CD4-positive, alpha-beta T cell (primary cell): ENCODE measurements at regions not wholly inside any gene's neighbourhood (a gene's known extent, or its start where the extent isn't known, plus 50 kb on each side); places are given as distances from the start of the nearest gene placed in this dataset.

Experiments
- ATAC-seq: fragments of 200-7000 bp; cut with Tn5 transposase; one replicate; pipeline ENCODE4 v1.10.0; 2022; ENCODE audit warnings: mild to moderate bottlenecking; ENCODE audit not compliant: poor library complexity
- CTCF ChIA-PET: fragments of 350-600 bp; sonication (Branson Sonifier 250); formaldehyde crosslinking; loops from one replicate; lab custom pipeline; 2021; ENCODE audit warnings: antibody characterized with exemption, inconsistent platforms; lab: Charles Lee
- POLR2A ChIA-PET: fragments of 350-600 bp; sonication (Branson Sonifier 250); formaldehyde crosslinking; loops from one replicate; lab custom pipeline; 2021; ENCODE audit warnings: antibody characterized with exemption, inconsistent platforms; lab: Charles Lee
- DNase-seq, 14 experiments: peaks; one replicate each; pipeline ENCODE4 v3.0.0-alpha.2; 2013 to 2020; ENCODE audit warnings: mixed read lengths in 2 of 14
- H3K27ac ChIP-seq, 2 donors: one replicate each; pipeline versions ENCODE4 v1.5.1 to v1.7.0; 2013; ENCODE audit warnings: low read length in 2 of 2, low read depth in 1 of 2, mild to moderate bottlenecking in 1 of 2
- H3K27me3 ChIP-seq, 2 experiments: 1 replicate in 1 of 2; 2 replicates in 1 of 2; pipeline versions ENCODE4 v1.6.1 to v1.7.0; 2013; ENCODE audit warnings: low read length in 2 of 2, control low read depth in 1 of 2, mild to moderate bottlenecking in 1 of 2, moderate library complexity in 1 of 2; ENCODE audit not compliant: insufficient read depth in 2 of 2, control insufficient read depth in 1 of 2
- H3K36me3 ChIP-seq: one replicate; pipeline ENCODE4 v1.6.1; 2013; ENCODE audit warnings: low read length, control low read depth; ENCODE audit not compliant: insufficient read depth
- H3K4me1 ChIP-seq: one replicate; pipeline ENCODE4 v1.6.1; 2013; ENCODE audit warnings: low read length, control low read depth; ENCODE audit not compliant: insufficient read depth
- H3K4me3 ChIP-seq: one replicate; pipeline ENCODE4 v1.5.1; 2013; ENCODE audit warnings: mild to moderate bottlenecking, low read length, moderate library complexity
- H3K9me3 ChIP-seq, 2 experiments: 1 replicate in 1 of 2; 2 replicates in 1 of 2; pipeline versions ENCODE4 v1.6.1 to v1.7.0; 2013; ENCODE audit warnings: low read length in 2 of 2, mild to moderate bottlenecking in 2 of 2, control low read depth in 1 of 2, moderate library complexity in 1 of 2; ENCODE audit not compliant: control insufficient read depth in 1 of 2, insufficient read depth in 1 of 2
- H3K27ac Mint-ChIP-seq: one replicate; pipeline ENCODE4 v1.8.0; 2020; ENCODE audit warnings: mixed read lengths
- H3K27me3 Mint-ChIP-seq: one replicate; pipeline ENCODE4 v1.8.0; 2021; ENCODE audit warnings: mixed read lengths
- H3K36me3 Mint-ChIP-seq: one replicate; pipeline ENCODE4 v1.8.0; 2021; ENCODE audit warnings: low read depth, mixed read lengths
- H3K4me1 Mint-ChIP-seq: one replicate; pipeline ENCODE4 v1.8.0; 2021; ENCODE audit warnings: low read depth, mixed read lengths
- H3K4me3 Mint-ChIP-seq: one replicate; pipeline ENCODE4 v1.8.0; 2020; ENCODE audit warnings: mild to moderate bottlenecking, mixed read lengths
- H3K9me3 Mint-ChIP-seq: one replicate; pipeline ENCODE4 v1.8.0; 2020; ENCODE audit warnings: mixed read lengths
- intact Hi-C, 2 experiments: fragments of 100-400 bp; cut with DNase I in 1 of 2; cut with micrococcal nuclease in 1 of 2; formaldehyde crosslinking; loops; one replicate each; pipeline versions ENCODE4 v1.15.1 to v1.9.0; 2023 to 2025; cut with DNase I, micrococcal nuclease
- TF ChIP-seq, protein P1 (sequence below): fragments of 200-600 bp; IDR thresholded peaks from one replicate; pipeline ENCODE4 v1.8.0; 2022; ENCODE audit warnings: antibody characterized with exemption, mild to moderate bottlenecking

DNA sequence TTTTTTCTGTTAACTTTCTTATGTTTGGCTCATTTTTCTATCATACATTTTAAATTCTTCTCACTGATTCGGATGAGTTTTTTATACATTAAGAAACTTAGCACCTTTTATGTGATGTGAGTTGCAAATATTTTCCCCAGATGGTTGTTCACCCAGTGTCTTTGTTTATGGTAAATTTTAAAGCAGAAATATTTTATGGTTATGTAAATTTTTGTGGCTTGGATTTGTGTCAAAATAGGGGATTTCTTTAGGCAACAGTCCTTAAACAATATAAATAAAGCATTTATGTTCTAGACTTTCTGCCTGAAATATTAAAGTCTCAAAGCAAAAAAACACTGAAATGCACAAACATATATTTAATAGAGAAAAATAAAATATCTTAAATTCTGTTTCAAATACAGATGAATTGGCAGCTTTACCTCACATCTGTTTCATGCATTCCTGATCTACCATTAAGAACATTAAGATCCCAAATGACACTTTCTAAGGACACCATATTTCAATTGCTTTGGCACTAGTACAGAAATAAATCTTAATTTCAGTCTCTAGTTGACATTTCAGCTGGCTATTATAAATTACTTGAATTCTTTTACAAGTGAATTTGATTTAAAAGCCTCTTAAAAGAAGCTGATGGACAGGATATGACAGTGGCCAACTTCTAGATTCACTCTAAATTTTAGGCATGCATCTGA lies 646.6 kb downstream of the HACE1 start:
- H3K4me1 Mint-ChIP-seq = no peaks in the 10 kb centered on the region
- POLR2A ChIA-PET = no interaction called here
- no peak overlapping the region for H3K4me3 Mint-ChIP-seq
- H3K4me1 ChIP-seq = no peaks in the 10 kb centered on the region
- no peaks in the 10 kb centered on the region for H3K27me3 Mint-ChIP-seq
- no peak for DNase-seq
- no peaks in the 10 kb centered on the region for H3K27me3 ChIP-seq
- no peak for ATAC-seq
- H3K27ac Mint-ChIP-seq = no peak overlapping the region
- H3K27ac ChIP-seq = no peak overlapping the region
- TF ChIP-seq, protein P1, sequence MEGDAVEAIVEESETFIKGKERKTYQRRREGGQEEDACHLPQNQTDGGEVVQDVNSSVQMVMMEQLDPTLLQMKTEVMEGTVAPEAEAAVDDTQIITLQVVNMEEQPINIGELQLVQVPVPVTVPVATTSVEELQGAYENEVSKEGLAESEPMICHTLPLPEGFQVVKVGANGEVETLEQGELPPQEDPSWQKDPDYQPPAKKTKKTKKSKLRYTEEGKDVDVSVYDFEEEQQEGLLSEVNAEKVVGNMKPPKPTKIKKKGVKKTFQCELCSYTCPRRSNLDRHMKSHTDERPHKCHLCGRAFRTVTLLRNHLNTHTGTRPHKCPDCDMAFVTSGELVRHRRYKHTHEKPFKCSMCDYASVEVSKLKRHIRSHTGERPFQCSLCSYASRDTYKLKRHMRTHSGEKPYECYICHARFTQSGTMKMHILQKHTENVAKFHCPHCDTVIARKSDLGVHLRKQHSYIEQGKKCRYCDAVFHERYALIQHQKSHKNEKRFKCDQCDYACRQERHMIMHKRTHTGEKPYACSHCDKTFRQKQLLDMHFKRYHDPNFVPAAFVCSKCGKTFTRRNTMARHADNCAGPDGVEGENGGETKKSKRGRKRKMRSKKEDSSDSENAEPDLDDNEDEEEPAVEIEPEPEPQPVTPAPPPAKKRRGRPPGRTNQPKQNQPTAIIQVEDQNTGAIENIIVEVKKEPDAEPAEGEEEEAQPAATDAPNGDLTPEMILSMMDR = no peak
- no peaks in the 10 kb centered on the region for H3K9me3 Mint-ChIP-seq
- intact Hi-C loops = no loop called here
- no peaks in the 10 kb centered on the region for H3K36me3 ChIP-seq
- no peaks in the 10 kb centered on the region for H3K36me3 Mint-ChIP-seq
- CTCF ChIA-PET = no interaction called here
- H3K9me3 ChIP-seq = no peaks in the 10 kb centered on the region
- H3K4me3 ChIP-seq = no peak overlapping the region

DNA sequence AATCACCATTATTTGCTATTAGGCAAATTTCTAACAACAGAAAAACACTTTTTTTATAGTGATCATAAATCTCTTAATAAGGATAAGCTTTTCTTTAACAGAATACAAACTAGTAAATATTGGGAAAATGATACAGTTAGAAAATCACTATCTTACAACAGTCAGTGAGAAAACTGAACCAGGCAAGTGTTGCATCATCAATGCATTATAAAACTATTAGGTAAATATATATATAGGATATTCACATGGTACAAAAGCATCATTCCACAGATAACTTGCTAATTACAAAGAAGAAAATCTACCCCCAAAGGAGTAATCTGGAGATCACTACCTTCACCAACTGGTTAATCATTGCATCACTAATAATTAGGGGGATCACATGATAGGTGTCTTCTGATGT lies 652.1 kb downstream of the HACE1 start:
- ATAC-seq = no peak
- H3K9me3 ChIP-seq = peaks cover 0 to 5% of the 10 kb centered on the region in 2 experiments
- H3K27ac ChIP-seq = no peak overlapping the region
- CTCF ChIA-PET = no interaction called here
- H3K9me3 Mint-ChIP-seq = peaks cover 7% of the 10 kb centered on the region
- H3K4me1 Mint-ChIP-seq = no peaks in the 10 kb centered on the region
- H3K4me1 ChIP-seq = no peaks in the 10 kb centered on the region
- H3K27me3 Mint-ChIP-seq = no peaks in the 10 kb centered on the region
- TF ChIP-seq, protein P1 = no peak
- no peaks in the 10 kb centered on the region for H3K27me3 ChIP-seq
- no peak overlapping the region for H3K27ac Mint-ChIP-seq
- H3K4me3 ChIP-seq = no peak overlapping the region
- intact Hi-C loops = no loop called here
- DNase-seq = no peak
- POLR2A ChIA-PET = no interaction called here
- H3K36me3 ChIP-seq = no peaks in the 10 kb centered on the region
- no peak overlapping the region for H3K4me3 Mint-ChIP-seq
- no peaks in the 10 kb centered on the region for H3K36me3 Mint-ChIP-seq

DNA sequence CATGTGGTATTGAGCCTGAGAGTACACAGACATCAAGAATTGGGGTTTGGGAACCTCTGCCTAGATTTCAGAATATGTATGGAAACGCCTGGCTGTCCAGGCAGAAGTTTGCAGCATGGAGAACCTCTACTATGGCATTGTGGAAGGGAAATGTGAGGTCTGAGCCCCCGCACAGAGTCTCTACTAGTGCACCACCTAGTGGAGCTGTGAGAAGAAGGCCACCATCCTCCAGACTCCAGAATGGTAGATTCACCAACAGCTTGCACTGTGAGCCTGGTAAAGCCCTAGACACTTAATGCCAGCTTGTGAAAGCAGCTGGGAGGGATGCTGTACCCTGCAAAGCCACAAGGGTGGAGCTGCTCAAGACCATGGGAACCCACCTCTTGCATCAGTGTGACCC lies 658.2 kb downstream of the HACE1 start:
- H3K4me1 Mint-ChIP-seq = no peaks in the 10 kb centered on the region
- POLR2A ChIA-PET = interaction anchor here (0.6 kb wide), 1 partner anchor 188 kb away, joined by 3 read pairs; no protein-coding TSS in a partner anchor

More for the DNA sequence above, 658.2 kb downstream of the HACE1 start:
- Mint-ChIP-seq H3K27ac (no peak overlapping the region), H3K4me3 (no peak overlapping the region), H3K36me3 (no peaks in the 10 kb centered on the region), H3K27me3 (no peaks in the 10 kb centered on the region), H3K9me3 (peaks cover 12% of the 10 kb centered on the region)
- Histone ChIP-seq H3K9me3 (peaks cover 0 to 7% of the 10 kb centered on the region in 2 experiments), H3K4me3 (no peak overlapping the region), H3K36me3 (no peaks in the 10 kb centered on the region), H3K27ac (no peak overlapping the region), H3K27me3 (no peaks in the 10 kb centered on the region), H3K4me1 (no peaks in the 10 kb centered on the region)
- ATAC-seq (no peak), DNase-seq (no peak)
- intact Hi-C loops = no loop called here
- TF ChIP-seq, protein P1 = no peak
- CTCF ChIA-PET = no interaction called here
